ENCODE measurements at regions not wholly inside any gene's neighbourhood (a gene's known extent, or its start where the extent isn't known, plus 50 kb on each side); places are given as distances from the start of the nearest gene placed in this dataset.
A peak's percentile ranks its signal among the peaks of the same experiment; 100 is the strongest.
"Not testable (repeated sequence)": the region's sequence is repeated elsewhere in the genome, so short reads cannot be mapped to it uniquely, and the experiment has no call there.

GRCh38 chrX:131219271-131219670 lies 69.8 kb downstream of the IGSF1 start:
- DNase-seq = peak; percentile 59

- DNase-seq = no peak
These were observed 71.1 kb downstream of the IGSF1 start for GRCh38 chrX:131217989-131218388.

- DNase-seq = no peak
These were observed 72.3 kb downstream of the IGSF1 start for GRCh38 chrX:131216828-131217227.

- no peak for DNase-seq
These were observed 75.7 kb downstream of the IGSF1 start for GRCh38 chrX:131213400-131213799.

GRCh38 chrX:131202766-131203165 lies 86.3 kb downstream of the IGSF1 start:
- DNase-seq = no peak

- no peak for DNase-seq
These were observed 87.1 kb downstream of the IGSF1 start for GRCh38 chrX:131201986-131202385.

GRCh38 chrX:131199091-131199490 lies 90.0 kb downstream of the IGSF1 start:
- no peak for DNase-seq

- no peak for DNase-seq
These were observed 101.9 kb downstream of the IGSF1 start for GRCh38 chrX:131187206-131187605.

- DNase-seq = no peak
These were observed 112.0 kb downstream of the ARHGAP36 start for GRCh38 chrX:131170148-131170547.

- DNase-seq = not testable (repeated sequence)
These were observed 105.5 kb downstream of the ARHGAP36 start for GRCh38 chrX:131163645-131164044.

- not testable (repeated sequence) for DNase-seq
These were observed 99.5 kb downstream of the ARHGAP36 start for GRCh38 chrX:131157656-131158055.

- no peak for DNase-seq
These were observed 88.6 kb downstream of the ARHGAP36 start for GRCh38 chrX:131146702-131147101.

All from NCI-H1105 (cell line).